RKO (cell line): ENCODE measurements at regions not wholly inside any gene's neighbourhood (a gene's known extent, or its start where the extent isn't known, plus 50 kb on each side); places are given as distances from the start of the nearest gene placed in this dataset.
"Not testable (repeated sequence)": the region's sequence is repeated elsewhere in the genome, so short reads cannot be mapped to it uniquely, and the experiment has no call there.

ENCODE experiments used
- DNase-seq: peaks from one replicate; pipeline ENCODE4 v3.0.0-alpha.2; 2016; ENCODE audit warnings: low spot score

GRCh38 chr4:151519728-151520415 is 110.9 kb downstream of the FHIP1A start:
- no peak for DNase-seq

- no peak for DNase-seq
Measured at GRCh38 chr4:151522866-151523519, 114.0 kb downstream of the FHIP1A start.

GRCh38 chr4:151524610-151525009 is 115.6 kb downstream of the FHIP1A start:
- no peak for DNase-seq

- DNase-seq: not testable (repeated sequence)
Measured at GRCh38 chr4:151526489-151526888, 117.5 kb downstream of the FHIP1A start.

GRCh38 chr4:151527699-151528098 is 118.7 kb downstream of the FHIP1A start:
- DNase-seq: no peak

GRCh38 chr4:151529187-151529586 is 120.2 kb downstream of the FHIP1A start:
- DNase-seq: no peak

GRCh38 chr4:151530230-151530629 is 121.3 kb downstream of the FHIP1A start:
- DNase-seq: no peak

- no peak for DNase-seq
Measured at GRCh38 chr4:151530783-151531182, 121.8 kb downstream of the FHIP1A start.

- DNase-seq: no peak
Measured at GRCh38 chr4:151532001-151532708, 123.2 kb downstream of the FHIP1A start.

GRCh38 chr4:151534195-151534594 is 125.2 kb downstream of the FHIP1A start:
- DNase-seq: no peak

GRCh38 chr4:151535366-151535765 is 126.4 kb downstream of the FHIP1A start:
- no peak for DNase-seq

GRCh38 chr4:151537687-151538086 is 128.7 kb downstream of the FHIP1A start:
- no peak for DNase-seq

GRCh38 chr4:151538963-151539362 is 130.0 kb downstream of the FHIP1A start:
- no peak for DNase-seq

- DNase-seq: peak; percentile 88
Measured at GRCh38 chr4:151540728-151541388, 131.9 kb downstream of the FHIP1A start.

GRCh38 chr4:151541389-151542071 is 132.6 kb downstream of the FHIP1A start:
- peak; percentile 80 for DNase-seq

GRCh38 chr4:151548708-151549107 is 139.7 kb downstream of the FHIP1A start:
- no peak for DNase-seq

GRCh38 chr4:151549378-151549777 is 140.4 kb downstream of the FHIP1A start:
- DNase-seq: not testable (repeated sequence)

GRCh38 chr4:151553874-151554273 is 144.9 kb downstream of the FHIP1A start:
- DNase-seq: no peak

GRCh38 chr4:151555151-151555945 is 146.4 kb downstream of the FHIP1A start:
- DNase-seq: peak; percentile 5

- DNase-seq: no peak
Measured at GRCh38 chr4:151558496-151559113, 149.6 kb downstream of the FHIP1A start.

GRCh38 chr4:151559595-151559994 is 150.6 kb downstream of the FHIP1A start:
- no peak for DNase-seq
